NCI-H146 treated with DMSO at 0.1 percent for 48 hours (cell line): ENCODE measurements at regions not wholly inside any gene's neighbourhood (a gene's known extent, or its start where the extent isn't known, plus 50 kb on each side); places are given as distances from the start of the nearest gene placed in this dataset.

Experiments
- DNase-seq: peaks from one replicate; lab custom pipeline; 2025; ENCODE audit not compliant: unreplicated experiment; lab: John Stamatoyannopoulos, UW

DNA sequence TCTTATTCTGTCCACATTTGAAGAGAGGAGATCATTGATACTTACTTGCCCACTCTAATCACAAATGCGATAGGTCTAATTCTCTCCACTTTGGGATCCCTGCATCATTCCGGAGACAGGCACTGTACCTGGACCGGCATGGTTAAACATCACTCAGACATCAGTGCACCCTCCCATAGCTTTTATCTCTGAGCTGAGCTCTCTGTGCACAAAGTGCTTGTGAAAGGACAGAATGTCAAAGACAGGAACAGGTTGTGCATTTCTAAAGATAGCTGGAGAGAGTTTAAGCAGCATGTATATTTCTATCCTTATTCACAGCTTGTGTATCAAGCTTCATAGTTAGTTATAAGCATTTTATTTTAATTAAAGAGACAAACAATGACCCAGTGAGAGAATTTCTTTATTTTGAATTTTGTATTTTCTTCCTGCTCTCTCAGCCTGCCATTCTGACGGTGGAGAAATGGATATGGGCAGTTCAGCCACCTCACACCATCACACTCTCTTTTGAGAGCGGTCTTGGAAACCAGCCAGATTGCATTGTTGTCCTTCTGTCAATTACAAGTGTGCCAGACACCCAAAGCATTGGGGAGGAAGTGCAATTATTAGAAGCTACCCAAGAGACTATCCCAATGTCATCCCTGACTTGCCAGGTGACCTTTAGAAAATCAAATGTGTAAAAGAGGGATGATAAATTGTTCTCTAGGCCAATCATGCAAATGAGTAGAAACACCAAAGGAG, 65.2 kb upstream of the CHL1 start:
- DNase-seq = peak; percentile 41

DNA sequence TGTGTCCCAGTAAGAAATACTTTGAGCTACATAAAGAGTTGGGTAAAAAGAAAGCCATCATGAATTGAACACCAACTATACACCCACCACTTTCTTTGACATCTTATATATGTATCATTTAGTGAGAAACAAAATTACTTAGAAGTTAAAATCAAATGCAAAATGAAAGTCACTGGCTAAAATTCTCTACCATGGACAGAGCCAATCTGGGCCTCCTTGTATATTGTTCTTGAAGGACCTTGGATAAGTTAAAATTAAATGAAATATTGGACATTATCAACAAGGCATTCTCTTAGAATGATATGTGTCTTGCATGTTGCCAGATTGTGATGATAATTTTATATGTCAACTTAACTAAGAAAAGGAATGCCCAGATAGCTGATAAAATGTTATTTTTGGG, 64.2 kb upstream of the CHL1 start:
- DNase-seq = no peak

DNA sequence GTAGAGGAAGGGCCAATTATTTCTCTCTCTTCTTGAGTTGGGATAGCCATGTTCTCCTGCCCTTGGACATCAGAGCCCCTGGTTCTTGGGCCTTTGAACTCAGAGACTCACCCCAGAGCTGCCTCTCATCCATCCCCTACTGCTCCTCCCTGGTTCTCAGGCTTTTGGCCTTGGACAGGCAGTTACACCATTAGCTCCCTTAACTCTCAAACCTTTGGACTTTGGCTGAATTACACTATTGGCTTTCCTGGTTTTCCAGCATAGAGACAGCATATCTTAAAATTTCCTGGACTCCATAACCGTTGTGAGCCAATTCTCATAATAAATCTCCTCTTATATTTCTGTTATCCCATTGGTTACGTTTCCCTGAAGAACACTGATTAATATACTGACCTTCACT, 63.7 kb upstream of the CHL1 start:
- DNase-seq = no peak

DNA sequence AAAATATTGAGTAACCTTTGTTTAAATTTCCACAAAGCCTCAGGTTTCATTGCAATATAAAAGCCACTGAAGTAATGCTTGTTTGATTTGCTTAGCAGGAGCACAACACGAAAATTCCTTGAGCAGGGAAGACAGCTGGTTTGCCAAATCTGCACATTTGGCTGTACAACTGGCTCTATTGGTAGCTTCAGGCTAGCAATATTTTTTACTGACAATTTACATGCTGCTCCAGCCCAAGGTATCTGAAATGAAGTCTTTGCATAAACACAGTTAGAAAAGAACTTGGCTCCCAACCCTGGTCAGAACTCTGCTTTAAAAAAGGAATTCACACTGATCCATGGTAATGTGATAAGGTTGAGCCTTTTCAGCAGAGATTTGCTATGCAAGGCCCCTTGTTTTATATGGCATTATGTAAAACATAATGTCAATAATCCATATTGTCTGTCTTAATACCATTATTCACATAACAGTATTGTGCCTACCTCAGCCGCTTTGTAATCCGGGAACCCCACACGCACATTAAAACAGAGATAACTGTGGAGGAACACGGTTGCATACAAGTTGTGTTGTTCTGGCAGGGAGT, 55.7 kb upstream of the CHL1 start:
- DNase-seq = no peak
